Inflammatory macrophage (primary cell): ENCODE measurements at regions not wholly inside any gene's neighbourhood (a gene's known extent, or its start where the extent isn't known, plus 50 kb on each side); places are given as distances from the start of the nearest gene placed in this dataset.
"Not testable (repeated sequence)": the region's sequence is repeated elsewhere in the genome, so short reads cannot be mapped to it uniquely, and the experiment has no call there.

Source experiments
- DNase-seq, 2 donors: peaks; one replicate each; pipeline ENCODE4 v3.0.0-alpha.2; 2020 to 2022

- no peak for DNase-seq
These were observed 1236.0 kb upstream of the CELF4 start for GRCh38 chr18:38801640-38802039.

GRCh38 chr18:38796762-38797161 lies 1231.2 kb upstream of the CELF4 start:
- DNase-seq, result no peak

- DNase-seq, result no peak
These were observed 1227.1 kb upstream of the CELF4 start for GRCh38 chr18:38792731-38793130.

GRCh38 chr18:38790786-38791185 lies 1225.2 kb upstream of the CELF4 start:
- no peak for DNase-seq

- DNase-seq, result no peak
These were observed 1224.7 kb upstream of the CELF4 start for GRCh38 chr18:38790303-38790702.

- no peak for DNase-seq
These were observed 1223.5 kb upstream of the CELF4 start for GRCh38 chr18:38789141-38789540.

GRCh38 chr18:38786906-38787305 lies 1221.3 kb upstream of the CELF4 start:
- no peak for DNase-seq

- DNase-seq, result not testable (repeated sequence)
These were observed 1206.0 kb upstream of the CELF4 start for GRCh38 chr18:38771620-38772019.

- no peak for DNase-seq
These were observed 1202.9 kb upstream of the CELF4 start for GRCh38 chr18:38768504-38768903.

- no peak for DNase-seq
These were observed 1193.9 kb upstream of the CELF4 start for GRCh38 chr18:38759457-38759856.

GRCh38 chr18:38756436-38756835 lies 1190.8 kb upstream of the CELF4 start:
- DNase-seq, result no peak

- no peak for DNase-seq
These were observed 1186.8 kb upstream of the CELF4 start for GRCh38 chr18:38752430-38752829.

- DNase-seq, result no peak
These were observed 1186.3 kb upstream of the CELF4 start for GRCh38 chr18:38751898-38752297.

GRCh38 chr18:38751211-38751610 lies 1185.6 kb upstream of the CELF4 start:
- no peak for DNase-seq

GRCh38 chr18:38750751-38751150 lies 1185.2 kb upstream of the CELF4 start:
- no peak for DNase-seq

- DNase-seq, result peak; percentile 12 to 28
These were observed 1181.6 kb upstream of the CELF4 start for GRCh38 chr18:38747153-38747552.

GRCh38 chr18:38720181-38720580 lies 1154.6 kb upstream of the CELF4 start:
- DNase-seq, result not testable (repeated sequence)

- DNase-seq, result no peak
These were observed 1152.8 kb upstream of the CELF4 start for GRCh38 chr18:38718365-38718901.

GRCh38 chr18:38709122-38709521 lies 1143.5 kb upstream of the CELF4 start:
- DNase-seq, result no peak

GRCh38 chr18:38706373-38706772 lies 1140.8 kb upstream of the CELF4 start:
- no peak for DNase-seq

- DNase-seq, result no peak
These were observed 1132.5 kb upstream of the CELF4 start for GRCh38 chr18:38698088-38698487.

- DNase-seq, result no peak
These were observed 1130.1 kb upstream of the CELF4 start for GRCh38 chr18:38695559-38696280.

GRCh38 chr18:38693104-38693503 lies 1127.5 kb upstream of the CELF4 start:
- no peak for DNase-seq

- DNase-seq, result no peak
These were observed 1125.0 kb upstream of the CELF4 start for GRCh38 chr18:38690626-38691025.

- DNase-seq, result no peak
These were observed 1122.8 kb upstream of the CELF4 start for GRCh38 chr18:38688416-38688815.
